Right lung (tissue), 2 donors: ENCODE measurements at regions not wholly inside any gene's neighbourhood (a gene's known extent, or its start where the extent isn't known, plus 50 kb on each side); places are given as distances from the start of the nearest gene placed in this dataset.
"Not testable (repeated sequence)": the region's sequence is repeated elsewhere in the genome, so short reads cannot be mapped to it uniquely, and the experiment has no call there.

Experiments
- DNase-seq, 2 donors: peaks; one replicate each; pipeline ENCODE4 v3.0.0-alpha.2; 2013

GRCh38 chr16:70014915-70015314 is 63.8 kb downstream of the CLEC18A start:
- not testable (repeated sequence) for DNase-seq

- not testable (repeated sequence) for DNase-seq
Observed at GRCh38 chr16:70016751-70017150, 65.6 kb downstream of the CLEC18A start.

DNA sequence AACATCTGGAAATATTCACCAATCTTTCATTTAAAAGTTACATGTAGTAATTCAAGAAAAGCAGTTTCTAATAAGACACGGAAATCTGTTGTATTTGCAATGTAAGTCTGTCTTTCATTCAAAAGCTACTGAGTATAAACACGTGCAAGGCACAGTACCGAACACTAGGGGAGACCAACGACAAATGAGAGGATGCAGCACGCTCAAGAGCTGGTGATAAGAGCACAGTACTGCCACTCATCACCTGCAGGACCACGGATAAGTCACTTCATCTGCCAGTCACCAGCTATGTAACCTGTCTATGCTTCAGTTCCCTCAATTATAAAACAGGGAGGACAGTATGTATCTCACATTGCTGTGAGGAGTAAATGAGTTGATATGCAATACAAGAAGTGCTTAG is 67.1 kb downstream of the CLEC18A start:
- no peak for DNase-seq

DNA sequence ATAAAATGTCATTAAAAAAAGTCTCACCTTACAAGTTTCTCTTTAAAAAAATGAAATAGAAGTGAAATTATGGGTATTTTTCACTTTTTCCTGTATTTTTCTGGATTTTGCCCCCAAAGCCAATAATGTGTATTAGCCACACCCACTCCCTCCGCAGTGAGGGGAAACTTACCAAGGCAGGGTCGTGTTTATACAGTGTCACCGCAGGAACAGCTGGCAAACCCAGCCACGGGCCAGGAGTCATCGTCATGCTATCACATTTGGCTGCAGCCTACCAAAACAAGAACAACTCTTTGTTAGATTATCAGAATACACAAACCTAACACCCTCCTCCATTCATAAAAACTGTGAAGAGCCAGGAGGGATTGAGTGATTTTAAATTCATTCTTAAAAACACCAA is 72.1 kb downstream of the CLEC18A start:
- DNase-seq, result not testable (repeated sequence)

- not testable (repeated sequence) for DNase-seq
Observed at GRCh38 chr16:70023956-70024355, 72.8 kb downstream of the CLEC18A start.

- DNase-seq, result peak; percentile 14 to 20
Observed at GRCh38 chr16:70026165-70026854, 75.2 kb downstream of the CLEC18A start.

DNA sequence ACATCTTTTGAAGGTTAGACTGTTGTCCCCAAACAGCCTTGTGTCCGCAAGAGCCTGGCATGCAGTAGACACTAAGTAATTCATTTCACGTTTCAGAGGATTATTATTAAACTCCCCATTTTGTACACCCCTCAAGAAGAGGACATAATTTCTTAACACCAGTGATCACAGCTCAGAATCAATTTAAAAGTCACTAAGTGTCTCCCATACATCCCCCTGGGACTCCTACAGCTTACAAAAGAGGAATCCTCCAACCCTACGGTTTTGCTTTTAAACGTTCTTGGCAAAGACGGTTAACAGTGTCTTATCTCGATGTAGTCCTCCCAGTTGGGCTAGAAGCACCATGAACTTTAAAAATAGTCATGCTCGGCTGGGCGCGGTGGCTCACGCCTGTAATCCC is 81.2 kb upstream of the PDPR start:
- not testable (repeated sequence) for DNase-seq

DNA sequence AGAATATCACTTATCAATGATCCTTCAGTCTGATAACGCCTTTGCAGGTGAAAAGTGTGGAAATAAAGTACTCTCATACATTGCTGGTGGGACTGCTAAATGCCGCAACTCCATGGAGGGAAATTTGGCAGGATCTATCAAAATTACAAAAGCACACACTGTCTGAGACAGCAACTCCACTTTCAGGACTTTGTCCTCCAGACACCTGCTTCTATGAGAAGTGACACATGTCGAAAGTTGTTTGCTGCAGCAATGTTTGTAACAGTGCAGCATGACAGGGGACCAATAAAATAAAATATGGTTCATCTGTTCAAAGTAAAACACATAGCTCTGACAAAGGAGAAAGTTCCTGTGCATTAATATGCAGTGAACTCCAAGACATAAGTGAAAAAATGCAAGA is 76.2 kb upstream of the PDPR start:
- not testable (repeated sequence) for DNase-seq

DNA sequence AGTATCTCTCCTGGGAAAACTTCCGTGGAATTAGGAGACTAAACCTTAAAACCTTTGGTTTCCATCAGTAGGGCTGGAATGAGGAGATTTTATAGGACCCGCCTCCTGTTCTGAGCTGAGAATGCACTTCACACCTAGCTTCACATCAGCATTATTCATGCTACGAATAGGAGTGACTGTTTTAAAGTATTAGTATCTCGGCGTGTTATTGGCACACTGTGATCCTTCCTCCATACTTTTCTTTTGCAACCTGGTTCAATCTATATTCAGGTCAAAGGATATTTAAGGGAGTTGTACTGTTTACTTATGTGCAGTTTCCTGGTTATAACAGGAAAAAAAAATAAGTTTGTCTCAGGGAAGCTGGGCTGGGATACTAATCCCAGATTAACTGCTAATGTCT is 73.6 kb upstream of the PDPR start:
- not testable (repeated sequence) for DNase-seq

GRCh38 chr16:70043538-70044067 is 70.5 kb upstream of the PDPR start:
- DNase-seq, result not testable (repeated sequence)

GRCh38 chr16:70046560-70046959 is 67.6 kb upstream of the PDPR start:
- not testable (repeated sequence) for DNase-seq

DNA sequence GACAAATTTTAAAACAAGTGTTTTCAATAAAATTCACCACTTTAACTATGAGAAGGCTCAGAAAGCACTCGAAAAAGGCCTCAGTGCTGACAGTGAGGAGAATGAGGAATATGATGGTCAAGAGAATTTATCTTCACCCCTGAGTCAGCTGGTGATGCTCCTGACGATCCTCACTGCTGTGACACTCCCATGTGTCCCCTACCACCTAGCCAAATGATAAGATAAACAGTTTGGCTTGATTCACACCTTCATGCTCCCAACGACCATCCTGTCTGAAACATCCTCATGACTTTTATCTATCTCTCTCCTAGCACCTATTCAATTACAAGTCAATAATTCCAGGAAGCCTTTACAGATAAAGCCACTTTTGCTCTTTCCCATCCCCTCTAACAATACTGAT is 66.0 kb upstream of the PDPR start:
- not testable (repeated sequence) for DNase-seq

DNA sequence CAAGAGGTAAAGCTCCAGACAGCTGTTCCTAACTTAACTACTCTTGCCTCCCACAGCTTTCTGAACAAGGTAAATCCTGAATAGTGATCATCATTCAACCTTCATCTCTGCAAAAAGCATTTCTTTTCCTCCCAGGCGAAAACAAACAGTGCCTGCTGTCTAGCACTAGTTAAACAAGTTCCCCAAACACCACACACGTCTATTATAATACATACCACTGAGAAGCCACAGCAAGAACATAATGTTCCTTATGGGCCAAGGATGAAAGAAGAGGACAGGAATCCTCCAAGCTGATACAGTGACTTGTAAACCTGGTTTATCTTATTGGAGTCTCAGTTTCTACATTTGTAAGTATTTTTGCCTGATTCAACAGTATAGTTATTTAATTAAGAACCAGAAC is 56.1 kb upstream of the PDPR start:
- not testable (repeated sequence) for DNase-seq

GRCh38 chr16:70059429-70059828 is 54.7 kb upstream of the PDPR start:
- DNase-seq, result not testable (repeated sequence)

GRCh38 chr16:70060521-70061027 is 53.6 kb upstream of the PDPR start:
- not testable (repeated sequence) for DNase-seq

DNA sequence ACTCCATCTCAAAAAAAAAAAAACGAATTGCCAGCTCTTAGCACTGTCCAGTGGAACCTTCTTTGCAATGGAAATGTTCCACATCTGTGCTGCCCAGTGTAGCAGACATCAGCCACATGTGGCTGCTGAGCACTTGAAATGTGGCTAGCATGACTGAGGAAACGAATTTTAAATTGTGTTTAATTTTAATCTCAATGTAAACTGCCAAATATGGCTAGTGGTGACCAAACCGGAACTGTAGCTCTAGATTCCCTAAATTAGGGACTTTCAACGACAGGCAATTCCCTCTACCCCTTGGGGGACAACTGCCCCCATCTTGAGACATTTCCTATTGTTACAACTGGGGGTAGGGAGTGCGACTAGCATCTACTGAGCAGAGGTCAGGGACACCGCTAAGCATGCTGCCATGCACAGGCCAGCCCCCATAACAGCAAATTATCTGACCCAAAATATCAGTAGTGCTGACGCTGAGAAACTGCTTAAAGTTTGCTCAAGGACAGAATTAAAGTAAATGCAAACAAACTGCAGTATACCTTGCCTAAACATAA is 52.4 kb upstream of the PDPR start:
- not testable (repeated sequence) for DNase-seq

GRCh38 chr16:70062947-70063346 is 51.2 kb upstream of the PDPR start:
- DNase-seq, result not testable (repeated sequence)
